Activated CD8-positive, alpha-beta memory T cell treated with anti-CD3 and anti-CD28 coated beads, Interleukin-2, amount 50 U/mL, for 24 hours (primary cell): ENCODE measurements at regions not wholly inside any gene's neighbourhood (a gene's known extent, or its start where the extent isn't known, plus 50 kb on each side); places are given as distances from the start of the nearest gene placed in this dataset.
"Not testable (repeated sequence)": the region's sequence is repeated elsewhere in the genome, so short reads cannot be mapped to it uniquely, and the experiment has no call there.

ENCODE experiments used
- DNase-seq: peaks from one replicate; pipeline ENCODE4 v3.0.0-alpha.2; 2020; ENCODE audit errors: extremely low read depth

DNA sequence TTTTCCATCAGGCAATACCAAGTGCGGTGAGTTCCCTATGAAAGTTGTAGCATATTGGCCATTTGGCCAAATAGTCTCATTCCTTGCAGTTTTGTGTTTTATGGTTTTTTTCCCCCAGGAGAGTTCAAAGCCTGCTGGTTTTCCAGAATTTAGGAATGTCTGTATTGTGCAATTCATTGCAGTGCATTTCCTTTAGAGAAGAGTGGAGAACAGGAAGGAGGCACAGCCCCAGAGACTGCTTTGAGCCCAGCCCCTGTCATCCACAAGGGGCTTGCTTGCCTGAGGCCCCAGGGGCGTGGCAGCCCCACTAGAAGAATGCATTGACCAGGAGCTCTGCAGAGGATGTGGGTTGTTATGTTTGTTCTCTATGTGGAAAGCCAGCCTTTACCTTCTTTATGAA lies 375.5 kb downstream of the BCL2L11 start:
- not testable (repeated sequence) for DNase-seq

DNA sequence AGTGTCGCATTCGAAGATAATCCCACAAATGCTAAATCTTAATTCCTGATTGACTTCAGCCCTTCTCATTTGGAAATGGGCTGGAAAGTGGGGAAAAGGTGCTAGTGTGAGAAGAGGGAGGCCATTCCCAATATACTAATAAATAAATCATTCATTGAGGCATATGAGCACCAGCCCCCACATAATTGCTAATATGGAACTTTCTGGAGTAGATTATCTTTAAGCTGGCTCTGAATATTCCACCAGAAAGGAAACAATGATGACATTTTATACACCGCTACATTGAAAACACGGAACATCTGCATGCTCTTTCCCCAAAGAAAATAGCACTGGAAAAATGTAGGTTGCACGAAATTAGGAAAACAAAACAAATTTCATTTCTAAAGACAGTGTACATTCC lies 376.1 kb downstream of the BCL2L11 start:
- not testable (repeated sequence) for DNase-seq

DNA sequence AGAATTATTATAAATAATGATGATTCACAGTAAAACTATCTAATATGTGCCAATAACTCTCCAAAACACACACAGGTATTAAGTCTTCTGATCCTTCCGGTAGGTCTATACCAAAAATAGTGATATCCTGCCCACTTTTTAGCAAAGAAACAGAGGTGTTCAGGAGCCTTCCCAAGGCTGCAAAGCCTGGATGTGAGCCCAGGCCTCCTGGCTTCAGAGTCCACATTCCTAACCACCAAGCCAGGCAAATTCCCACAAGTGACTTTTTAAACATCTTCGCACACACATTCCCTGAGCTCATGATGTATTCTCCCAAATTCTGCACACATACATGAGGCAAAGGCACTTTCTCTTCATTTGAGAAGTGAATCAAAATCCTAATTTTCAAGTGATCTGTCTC lies 376.6 kb downstream of the BCL2L11 start:
- not testable (repeated sequence) for DNase-seq

DNA sequence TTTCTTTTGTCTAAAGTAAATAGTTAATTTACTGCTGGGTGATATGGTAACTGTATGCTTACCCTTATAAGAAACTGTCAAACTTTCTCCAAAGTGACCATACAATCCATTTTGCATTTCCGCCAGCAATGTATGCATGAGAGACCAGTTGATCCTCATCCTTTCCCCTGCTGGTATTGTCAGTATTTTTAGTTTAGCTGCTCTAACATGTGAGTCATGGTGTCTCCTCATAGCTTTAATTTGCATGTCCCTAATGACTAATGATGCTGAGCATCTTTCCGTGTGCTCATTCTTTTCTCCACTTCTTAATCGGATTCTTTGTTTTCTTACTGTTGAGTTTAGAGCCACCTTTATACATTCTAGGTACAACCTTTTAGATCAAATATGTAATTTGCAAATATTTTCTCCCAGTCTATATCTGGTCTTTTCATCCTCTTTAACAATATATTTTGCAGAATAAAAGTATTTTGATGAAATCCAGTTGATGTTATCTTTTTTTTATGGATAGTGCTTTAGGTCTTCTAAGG lies 379.9 kb downstream of the BCL2L11 start:
- not testable (repeated sequence) for DNase-seq

DNA sequence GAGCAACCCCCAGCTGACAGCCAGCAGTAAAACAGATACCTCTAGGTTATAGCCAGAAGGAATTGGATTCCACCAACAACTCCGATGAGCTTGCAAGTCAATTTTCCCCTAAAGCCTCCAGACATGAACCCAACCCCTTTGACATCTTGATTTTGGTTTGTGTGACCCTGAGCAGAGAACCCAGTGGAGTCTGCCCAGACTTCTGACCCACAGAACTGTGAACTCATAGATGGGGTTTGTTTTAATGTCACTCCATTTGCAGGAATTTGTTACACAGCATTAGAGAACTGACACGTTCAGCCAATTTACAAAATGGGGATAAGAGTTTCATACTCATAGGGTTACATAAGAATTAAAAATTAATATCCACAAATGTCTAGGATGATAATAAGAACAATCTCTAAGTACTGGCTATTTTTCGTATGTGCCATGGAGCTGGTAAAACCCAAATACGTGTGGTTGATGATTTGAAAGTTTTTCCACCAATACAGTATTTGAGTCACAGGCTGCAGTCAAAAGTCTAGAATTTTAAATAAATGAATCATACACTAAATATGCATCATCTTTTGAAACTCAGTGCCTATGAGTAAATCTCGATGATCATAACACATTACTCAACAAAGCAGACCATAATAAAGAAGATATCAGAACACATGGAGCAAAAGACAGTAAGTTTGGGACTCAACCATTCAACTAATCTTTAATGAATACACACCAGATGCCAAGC lies 380.0 kb downstream of the ANAPC1 start:
- DNase-seq: not testable (repeated sequence)

DNA sequence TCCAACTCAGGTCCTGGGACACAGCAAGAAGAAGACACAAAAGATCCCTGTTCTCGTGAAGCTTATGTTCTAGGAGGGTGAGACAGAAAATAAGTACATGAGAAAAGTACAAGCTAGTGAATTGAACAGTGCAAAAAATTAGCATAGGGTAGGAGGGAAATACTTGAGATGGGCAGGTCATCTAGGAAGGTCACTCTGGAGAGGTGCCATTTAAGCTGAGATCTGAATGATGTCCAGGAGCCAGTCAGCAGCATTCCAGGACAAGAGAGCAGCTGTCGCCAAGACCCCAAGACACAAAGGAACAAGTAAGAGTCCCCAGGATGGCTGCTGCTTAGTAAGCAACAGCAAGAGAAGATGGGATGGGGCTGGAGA lies 379.4 kb downstream of the ANAPC1 start:
- not testable (repeated sequence) for DNase-seq

DNA sequence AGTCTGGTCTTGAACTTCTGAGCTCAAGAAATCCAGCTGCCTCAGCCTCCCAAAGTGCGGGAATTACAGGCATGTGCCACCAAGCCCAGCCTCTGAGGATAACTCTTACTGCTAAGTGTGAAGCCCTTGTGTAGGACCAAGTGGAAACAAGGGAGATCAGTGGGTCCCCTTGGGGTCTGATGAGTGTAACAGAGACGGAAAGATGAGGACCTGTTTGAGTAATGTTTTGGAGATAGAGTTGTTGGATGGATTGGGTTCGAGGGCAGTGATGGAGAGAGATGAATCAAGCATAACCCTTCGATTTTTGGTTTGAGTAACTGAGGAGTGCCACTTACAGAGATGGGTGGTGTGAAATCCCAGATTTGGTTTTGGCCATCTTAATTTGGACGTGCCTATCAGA lies 378.7 kb downstream of the ANAPC1 start:
- not testable (repeated sequence) for DNase-seq

DNA sequence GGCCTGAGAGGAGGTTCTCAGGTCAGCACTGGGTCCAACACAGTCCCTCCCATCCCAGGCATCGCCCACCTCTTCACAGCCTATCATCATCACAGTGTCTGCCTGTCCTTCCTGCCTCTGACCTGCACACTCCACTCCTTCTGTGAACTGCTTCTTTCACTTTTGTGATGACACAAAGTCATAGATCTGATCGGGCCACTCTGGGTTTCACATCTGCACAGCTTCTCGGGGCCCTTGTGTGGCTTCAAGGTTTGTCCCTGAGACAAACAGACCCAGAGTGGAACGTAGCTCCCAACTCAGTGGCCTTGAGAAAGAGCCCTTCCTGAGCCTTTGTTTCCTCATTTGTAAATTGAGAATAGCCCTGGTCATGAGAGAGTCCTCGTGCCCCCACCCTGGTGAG lies 377.1 kb downstream of the ANAPC1 start:
- not testable (repeated sequence) for DNase-seq

DNA sequence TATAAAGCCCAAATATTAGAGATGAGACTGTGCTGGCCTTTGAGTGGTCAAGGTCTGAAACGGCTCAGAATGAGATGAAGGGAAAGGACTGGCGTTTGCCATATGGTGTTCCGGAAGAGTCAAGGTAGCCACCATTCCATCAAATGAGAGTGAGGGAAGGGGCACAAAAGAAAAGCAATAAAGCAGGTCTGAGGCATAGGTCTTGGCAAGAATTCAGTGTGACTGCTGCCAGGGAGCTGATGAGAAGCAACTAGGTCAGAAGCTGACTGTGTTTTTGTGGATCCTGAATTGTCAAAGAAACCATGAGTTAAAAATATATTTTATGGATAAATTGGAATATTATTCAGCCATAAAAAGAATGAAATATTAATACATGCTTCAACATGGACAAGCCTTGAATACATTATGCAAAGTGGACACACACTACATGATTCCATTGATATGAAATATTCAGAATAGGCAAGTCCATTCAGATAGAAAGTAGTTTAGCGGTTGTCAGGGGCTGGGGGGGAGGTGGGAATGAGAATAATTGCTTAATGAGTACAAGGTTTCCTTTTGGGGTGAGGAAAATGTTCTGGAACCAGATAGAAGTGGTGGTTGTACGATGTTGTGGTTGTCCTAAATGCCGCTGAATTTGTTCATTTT lies 374.6 kb downstream of the ANAPC1 start:
- DNase-seq: not testable (repeated sequence)

DNA sequence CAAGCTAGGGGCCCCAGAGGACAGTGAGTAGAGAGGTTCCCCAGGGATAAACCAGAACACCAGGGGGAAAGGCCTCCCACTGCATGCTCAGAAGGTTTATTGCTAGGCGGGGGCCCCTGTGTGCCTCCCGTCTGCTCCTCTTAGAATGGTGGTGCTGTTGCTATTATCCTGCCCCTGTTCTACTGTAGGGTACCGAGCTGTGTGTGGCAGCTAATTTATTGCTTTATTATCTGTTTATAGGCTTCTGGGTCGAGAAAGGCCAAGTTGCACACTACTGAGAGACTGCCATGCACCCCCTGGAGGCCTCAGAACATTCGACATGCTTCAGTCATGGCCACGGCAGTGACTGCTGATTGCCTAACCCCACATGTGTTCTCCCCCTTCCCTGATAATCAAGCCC lies 373.6 kb downstream of the ANAPC1 start:
- DNase-seq: not testable (repeated sequence)

DNA sequence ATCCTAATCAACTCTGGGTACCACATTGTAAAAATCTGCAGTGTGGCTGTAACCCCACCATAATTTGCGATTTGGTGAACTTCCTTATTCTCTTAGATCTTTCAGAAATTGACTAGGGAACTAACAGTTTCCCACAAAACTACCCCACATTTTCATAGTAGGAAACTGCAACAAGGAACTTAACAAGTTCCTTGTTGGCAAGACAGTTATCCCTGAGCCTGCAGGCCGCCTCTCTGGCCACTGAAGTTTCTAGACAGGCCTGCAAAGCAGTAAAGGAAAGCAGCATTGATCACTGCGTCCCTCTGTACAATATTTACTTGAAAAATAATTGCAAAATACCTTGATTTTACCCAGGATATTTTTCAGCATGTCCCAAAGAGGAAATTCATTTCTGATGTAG lies 372.9 kb downstream of the ANAPC1 start:
- DNase-seq: not testable (repeated sequence)

DNA sequence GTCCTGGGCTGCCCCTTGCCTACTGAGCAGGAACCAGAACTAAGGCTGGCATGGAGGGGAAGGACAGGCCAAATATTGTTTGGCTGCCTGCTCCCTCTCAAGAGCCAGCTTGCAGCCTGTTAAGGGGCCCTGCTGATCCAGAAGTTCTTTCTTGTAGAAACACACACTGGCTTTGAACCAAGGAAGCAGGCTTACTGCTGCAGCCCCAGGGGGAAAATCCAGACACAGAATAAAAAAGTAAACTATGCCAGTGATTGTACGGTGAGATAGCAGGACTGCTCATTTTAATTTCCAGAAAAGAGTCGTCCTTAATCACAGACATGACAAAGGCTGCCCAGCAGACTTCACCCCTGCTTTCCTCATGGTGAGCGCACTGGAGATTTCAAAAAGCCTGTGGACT lies 371.6 kb downstream of the ANAPC1 start:
- DNase-seq: not testable (repeated sequence)

DNA sequence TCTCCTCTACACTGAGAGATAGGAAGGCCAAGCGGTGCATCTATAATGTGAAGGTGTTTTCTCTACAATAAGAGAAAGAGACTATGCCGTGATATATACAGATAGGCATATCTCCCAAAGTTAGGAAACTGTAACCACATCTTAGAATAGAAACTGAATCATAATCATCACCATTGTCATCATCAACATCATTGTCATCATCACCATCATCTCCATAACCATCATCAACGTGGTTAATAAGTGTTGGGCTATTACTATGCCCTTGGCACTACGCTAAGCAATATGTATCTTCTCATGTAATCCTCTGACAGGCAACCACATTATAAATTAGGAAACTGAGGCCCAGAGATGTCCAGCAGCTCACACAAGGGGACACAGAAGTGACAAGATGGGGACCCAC lies 369.9 kb downstream of the ANAPC1 start:
- DNase-seq: not testable (repeated sequence)

DNA sequence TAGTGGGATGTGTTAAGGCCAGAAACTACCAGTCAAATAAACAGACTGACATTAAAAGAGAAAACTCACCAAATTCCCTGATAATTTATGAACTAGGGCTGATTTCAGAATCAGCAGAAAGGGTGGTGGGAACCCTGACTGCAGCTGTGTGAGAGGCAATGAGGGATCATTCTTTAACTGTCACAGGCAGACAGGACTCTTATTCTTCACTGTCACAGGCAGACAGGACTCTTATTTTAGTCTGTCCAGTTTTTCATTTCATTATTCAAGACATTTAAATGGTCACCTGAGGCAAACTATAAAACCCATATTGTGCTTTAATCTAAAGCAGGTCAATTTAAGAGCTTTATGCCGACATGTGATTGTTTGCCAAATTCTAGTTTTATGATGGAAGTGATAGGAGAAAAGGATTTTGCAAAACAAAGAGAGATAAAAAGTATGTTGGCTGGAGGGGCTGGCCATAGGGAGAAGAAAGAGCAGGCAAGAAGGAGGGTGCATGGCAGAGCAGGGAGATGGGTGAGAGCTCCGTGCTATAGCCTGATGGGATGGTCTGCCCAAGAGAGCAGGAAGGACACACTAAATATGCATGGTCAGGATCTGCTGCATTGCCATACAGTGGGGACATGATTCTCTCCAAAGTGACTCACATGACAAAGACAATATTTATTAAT lies 366.8 kb downstream of the ANAPC1 start:
- not testable (repeated sequence) for DNase-seq

DNA sequence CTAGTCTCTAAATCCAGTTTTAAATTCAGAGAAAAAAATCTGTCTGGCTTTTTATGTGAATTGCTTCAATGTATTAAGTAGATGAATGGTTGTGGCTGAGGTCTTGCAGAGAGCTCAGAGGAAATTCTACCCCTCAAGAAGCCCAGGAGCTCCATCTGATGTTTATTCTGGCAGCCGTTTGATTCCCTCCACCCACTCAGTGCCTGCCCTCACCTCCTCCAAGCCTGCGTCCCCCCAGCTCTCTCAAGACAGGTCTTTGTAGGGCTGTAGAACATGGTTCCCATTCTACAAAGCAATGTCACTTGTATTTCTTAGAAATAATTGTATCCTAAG lies 366.3 kb downstream of the ANAPC1 start:
- not testable (repeated sequence) for DNase-seq

DNA sequence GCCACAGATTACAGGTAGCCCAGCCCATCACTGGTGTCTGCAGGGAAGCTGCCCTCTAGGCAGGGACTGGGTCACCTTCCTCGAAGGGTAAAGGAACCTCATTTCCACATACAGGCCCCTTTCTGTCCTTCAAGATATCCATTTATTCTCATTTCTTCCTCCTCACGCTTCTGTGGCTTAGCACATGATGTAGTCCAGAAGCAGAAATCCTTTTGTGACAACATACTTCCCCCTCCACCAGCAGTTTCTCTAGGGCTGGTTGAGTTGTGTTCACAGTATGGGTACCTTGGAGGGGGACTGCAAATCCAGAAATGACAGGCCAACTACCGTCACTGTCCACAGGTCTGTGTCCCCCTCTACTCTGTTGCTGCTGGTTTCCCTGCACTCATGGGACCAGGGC lies 364.9 kb downstream of the ANAPC1 start:
- no peak for DNase-seq

DNA sequence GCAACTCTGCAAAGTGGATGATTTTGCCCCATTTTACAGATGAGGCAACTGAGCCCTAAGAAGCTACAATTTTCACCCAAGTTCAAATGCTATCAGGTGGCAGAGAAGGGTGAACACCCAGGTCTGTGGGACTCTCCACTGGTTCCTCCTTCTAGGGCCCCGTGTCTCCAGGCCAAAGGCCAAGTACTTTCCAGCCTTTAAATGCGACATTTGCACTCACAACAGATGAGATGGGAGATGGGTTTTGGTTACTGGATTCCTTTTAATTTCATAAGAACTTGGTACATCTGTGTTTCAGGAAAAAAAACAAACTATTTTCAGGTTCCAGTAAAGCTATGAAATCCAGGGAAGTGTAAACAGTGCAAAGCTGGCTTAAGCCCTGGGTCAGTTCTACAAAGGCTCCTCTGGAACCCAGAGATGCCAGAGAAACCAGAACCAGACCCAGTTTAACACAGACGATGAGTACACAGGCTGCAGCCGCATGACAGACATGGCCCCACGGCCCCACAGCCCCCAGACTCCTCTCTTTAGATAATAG lies 361.7 kb downstream of the ANAPC1 start:
- DNase-seq: no peak

DNA sequence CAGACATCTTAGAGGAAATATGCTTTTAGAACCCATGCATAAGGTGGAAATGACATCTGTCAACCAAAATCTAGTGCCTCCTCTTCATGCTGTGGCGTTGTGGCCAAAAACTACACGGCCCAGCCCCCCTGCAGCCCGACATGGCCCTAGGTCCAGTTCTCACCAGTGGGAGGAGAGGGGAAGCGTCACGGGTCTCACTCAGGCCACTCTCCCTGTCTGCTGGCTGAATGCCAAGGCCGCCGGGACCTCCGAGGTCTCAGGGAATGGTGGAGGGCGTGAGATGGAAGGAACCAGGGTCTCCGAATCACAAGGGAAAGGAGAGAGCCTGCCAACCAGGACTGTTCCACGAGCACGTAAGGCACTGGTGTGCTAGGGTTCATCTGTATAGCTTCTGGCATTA lies 361.0 kb downstream of the ANAPC1 start:
- no peak for DNase-seq

DNA sequence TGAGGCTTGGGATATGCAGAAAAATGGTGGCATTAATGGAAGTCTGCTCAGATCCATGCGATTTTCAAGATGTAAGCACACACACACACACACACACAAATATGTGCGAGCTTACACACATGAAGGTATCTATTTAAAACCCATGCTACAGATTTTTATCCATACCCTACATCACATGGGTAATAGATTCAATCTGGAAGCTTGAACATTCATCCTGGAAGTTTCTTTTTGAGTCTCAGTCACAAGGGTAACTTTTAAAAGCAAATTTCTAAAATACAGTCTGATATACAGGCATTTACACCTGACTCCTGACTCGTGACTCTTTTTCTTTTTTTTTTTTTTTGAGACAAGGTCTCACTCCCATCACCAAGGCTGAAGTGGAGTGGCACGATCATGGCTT lies 359.0 kb downstream of the ANAPC1 start:
- not testable (repeated sequence) for DNase-seq

DNA sequence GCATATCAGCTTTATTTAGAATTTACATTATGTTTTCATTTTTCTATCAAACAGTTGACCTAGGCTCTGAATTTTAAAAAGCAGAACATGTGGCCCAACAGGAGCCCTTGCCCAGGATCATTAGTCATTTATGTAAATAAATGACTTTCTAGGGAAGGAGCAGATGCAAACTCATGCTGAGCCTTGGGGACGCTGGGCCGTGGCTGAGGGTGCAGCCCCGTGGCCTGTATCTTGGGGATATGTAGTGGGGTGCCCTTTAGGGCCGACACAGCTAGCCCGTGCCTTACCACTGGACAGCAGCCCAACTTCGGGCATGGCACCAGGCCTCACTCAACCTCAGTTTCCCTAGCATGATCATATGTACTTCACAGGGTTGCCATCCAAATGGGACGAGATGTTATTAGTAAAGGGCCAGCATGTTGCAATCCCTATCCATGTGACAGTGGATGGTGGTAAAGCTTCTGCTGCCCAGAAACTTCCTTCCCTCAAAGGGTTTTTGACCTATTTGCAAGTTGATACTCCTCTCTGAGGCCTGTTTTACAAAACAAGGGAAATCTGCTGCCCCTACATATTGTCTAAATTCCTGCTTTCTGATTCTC lies 357.9 kb downstream of the ANAPC1 start:
- DNase-seq: not testable (repeated sequence)

DNA sequence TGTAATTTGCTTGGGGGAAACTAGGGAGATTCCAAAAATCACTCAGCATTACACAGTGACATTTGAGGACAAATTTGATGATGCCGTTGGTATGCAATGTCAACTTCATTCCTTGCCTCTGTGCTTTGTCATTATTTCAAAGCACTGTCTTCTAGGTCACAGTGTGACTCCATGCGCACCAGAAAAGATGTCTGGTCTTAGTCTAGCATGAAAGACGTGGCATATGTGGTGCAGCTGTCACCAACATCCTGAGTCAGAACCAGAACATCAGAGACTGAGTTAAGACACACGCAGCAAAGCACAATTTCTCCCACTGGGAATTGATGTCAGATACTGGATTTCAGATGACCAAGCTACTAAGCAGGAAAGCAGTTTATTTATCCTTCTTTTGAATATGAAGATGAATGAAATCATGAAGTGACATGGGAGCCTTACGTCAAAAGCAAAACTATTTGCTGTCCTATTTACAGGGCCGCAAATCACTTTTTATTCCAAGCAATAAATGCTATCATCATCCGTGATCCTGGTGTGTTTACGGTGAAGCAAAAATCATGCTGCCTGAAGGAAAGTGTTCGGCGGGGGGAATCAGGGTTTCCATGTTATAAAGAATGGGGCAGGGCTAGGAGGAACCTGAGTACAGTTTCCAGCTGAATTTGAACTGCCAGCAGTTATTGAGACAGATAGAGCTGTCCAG lies 356.1 kb downstream of the ANAPC1 start:
- not testable (repeated sequence) for DNase-seq
